Lower lobe of right lung (tissue), 2 donors: ENCODE measurements at regions not wholly inside any gene's neighbourhood (a gene's known extent, or its start where the extent isn't known, plus 50 kb on each side); places are given as distances from the start of the nearest gene placed in this dataset.
"Not testable (repeated sequence)": the region's sequence is repeated elsewhere in the genome, so short reads cannot be mapped to it uniquely, and the experiment has no call there.

Experiments used
- ATAC-seq, 2 donors: fragments of 200-7000 bp; cut with Tn5 transposase; one replicate each; pipeline ENCODE4 v1.9.1; 2020 to 2022; ENCODE audit warnings: mild to moderate bottlenecking in 2 of 2, moderate library complexity in 2 of 2
- DNase-seq: peaks from one replicate; pipeline ENCODE4 v3.0.0-alpha.2; 2020
- H3K27ac ChIP-seq: fragments of 200-600 bp; one replicate; pipeline ENCODE4 v1.8.0; 2022
- H3K27me3 ChIP-seq: fragments of 200-600 bp; one replicate; pipeline ENCODE4 v1.8.0; 2022; ENCODE audit warnings: low read depth
- H3K36me3 ChIP-seq: fragments of 200-600 bp; one replicate; pipeline ENCODE4 v1.8.0; 2022; ENCODE audit warnings: mild to moderate bottlenecking
- H3K4me1 ChIP-seq: fragments of 200-600 bp; one replicate; pipeline ENCODE4 v1.8.0; 2022
- H3K4me3 ChIP-seq: fragments of 200-600 bp; one replicate; pipeline ENCODE4 v1.8.0; 2022; ENCODE audit warnings: mild to moderate bottlenecking
- H3K9me3 ChIP-seq: fragments of 200-600 bp; one replicate; pipeline ENCODE4 v1.8.0; 2022
- intact Hi-C: fragments of 100-400 bp; cut with DNase I; formaldehyde crosslinking; loops from one replicate; pipeline ENCODE4 v1.11.0; 2022
- TF ChIP-seq, protein P1 (sequence below): fragments of 200-600 bp; IDR thresholded peaks from one replicate; pipeline ENCODE4 v1.8.0; 2022; ENCODE audit warnings: antibody characterized with exemption, mild to moderate bottlenecking
- donor health status: DM: no; HTN: yes; CAD: no; lungs with severe emphysema.

- ATAC-seq, result no peak
- intact Hi-C loops, result no loop called here
- H3K4me3 ChIP-seq, result no peak overlapping the region
Measured at GRCh38 chr10:7039859-7040258, 371.0 kb downstream of the SFMBT2 start.

DNA sequence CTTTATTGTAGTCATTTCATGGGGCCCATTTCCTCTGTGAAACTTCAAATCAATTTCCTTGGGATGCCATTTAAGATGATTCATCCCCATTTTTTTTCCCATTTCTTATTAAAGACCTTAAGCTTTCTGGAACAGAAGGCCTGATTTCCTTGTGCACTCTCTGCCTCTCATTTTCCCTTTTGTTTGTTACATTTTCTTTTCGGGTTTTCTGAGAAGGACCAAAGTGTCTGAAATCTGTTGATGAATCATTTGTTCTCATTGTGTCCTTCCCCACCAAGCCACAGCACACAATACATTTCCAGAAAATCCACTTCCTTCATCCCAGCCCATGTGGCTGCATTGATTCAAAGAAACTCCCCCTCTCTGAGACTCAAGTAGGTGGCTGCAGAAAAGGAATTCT lies 372.4 kb downstream of the SFMBT2 start:
- intact Hi-C loops, result no loop called here
- TF ChIP-seq, protein P1, sequence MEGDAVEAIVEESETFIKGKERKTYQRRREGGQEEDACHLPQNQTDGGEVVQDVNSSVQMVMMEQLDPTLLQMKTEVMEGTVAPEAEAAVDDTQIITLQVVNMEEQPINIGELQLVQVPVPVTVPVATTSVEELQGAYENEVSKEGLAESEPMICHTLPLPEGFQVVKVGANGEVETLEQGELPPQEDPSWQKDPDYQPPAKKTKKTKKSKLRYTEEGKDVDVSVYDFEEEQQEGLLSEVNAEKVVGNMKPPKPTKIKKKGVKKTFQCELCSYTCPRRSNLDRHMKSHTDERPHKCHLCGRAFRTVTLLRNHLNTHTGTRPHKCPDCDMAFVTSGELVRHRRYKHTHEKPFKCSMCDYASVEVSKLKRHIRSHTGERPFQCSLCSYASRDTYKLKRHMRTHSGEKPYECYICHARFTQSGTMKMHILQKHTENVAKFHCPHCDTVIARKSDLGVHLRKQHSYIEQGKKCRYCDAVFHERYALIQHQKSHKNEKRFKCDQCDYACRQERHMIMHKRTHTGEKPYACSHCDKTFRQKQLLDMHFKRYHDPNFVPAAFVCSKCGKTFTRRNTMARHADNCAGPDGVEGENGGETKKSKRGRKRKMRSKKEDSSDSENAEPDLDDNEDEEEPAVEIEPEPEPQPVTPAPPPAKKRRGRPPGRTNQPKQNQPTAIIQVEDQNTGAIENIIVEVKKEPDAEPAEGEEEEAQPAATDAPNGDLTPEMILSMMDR, result no peak
- Histone ChIP-seq H3K9me3 (no peaks in the 10 kb centered on the region), H3K36me3 (no peaks in the 10 kb centered on the region), H3K4me1 (no peaks in the 10 kb centered on the region), H3K27ac (no peak overlapping the region), H3K27me3 (no peaks in the 10 kb centered on the region), H3K4me3 (no peak overlapping the region)
- ATAC-seq (no peak), DNase-seq (no peak)

More at GRCh38 chr10:7039859-7040258, 371.0 kb downstream of the SFMBT2 start:
- Histone ChIP-seq H3K9me3 (no peaks in the 10 kb centered on the region), H3K4me1 (peaks cover 3% of the 10 kb centered on the region), H3K27ac (no peak overlapping the region), H3K27me3 (no peaks in the 10 kb centered on the region), H3K36me3 (no peaks in the 10 kb centered on the region)
- TF ChIP-seq, protein P1, result no peak
- no peak for DNase-seq

DNA sequence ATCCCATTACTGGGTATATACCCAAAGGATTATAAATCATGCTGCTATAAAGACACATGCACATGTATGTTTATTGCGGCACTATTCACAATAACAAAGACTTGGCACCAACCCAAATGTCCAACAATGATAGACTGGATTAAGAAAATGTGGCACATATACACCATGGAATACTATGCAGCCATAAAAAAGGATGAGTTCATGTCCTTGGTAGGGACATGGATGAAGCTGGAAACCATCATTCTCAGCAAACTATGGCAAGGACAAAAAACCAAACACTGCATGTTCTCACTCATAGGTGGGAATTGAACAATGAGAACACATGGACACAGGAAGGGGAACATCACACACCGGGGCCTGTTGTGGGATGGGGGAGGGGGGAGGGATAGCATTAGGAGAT lies 373.4 kb downstream of the SFMBT2 start:
- H3K4me3 ChIP-seq, H3K27ac ChIP-seq, H3K4me1 ChIP-seq, ATAC-seq, H3K9me3 ChIP-seq, H3K36me3 ChIP-seq, H3K27me3 ChIP-seq, intact Hi-C loops, DNase-seq: not testable (repeated sequence)

DNA sequence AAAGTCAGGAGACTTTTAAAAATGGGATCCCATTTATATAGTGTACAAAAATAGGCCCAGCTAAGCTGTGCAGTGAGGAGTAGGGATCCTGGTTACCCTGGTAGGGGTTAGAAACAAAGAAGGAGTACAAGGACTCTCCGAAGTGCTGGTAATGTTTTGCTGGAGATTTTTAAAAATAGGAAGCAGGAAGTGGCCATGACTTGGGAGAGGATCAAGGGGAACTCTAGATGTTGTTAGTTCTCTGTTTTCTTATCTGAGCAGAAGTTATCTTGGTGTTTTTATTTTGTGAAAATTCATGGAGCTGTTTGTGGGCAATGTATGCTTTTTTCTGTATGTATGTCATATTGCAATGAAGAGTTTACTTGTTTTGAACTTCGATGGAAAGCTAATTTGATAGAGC lies 373.9 kb downstream of the SFMBT2 start:
- no peaks in the 10 kb centered on the region for H3K36me3 ChIP-seq
- no peak for DNase-seq
- no peak for ATAC-seq
- TF ChIP-seq, protein P1, result no peak
- intact Hi-C loops, result no loop called here
- no peaks in the 10 kb centered on the region for H3K4me1 ChIP-seq
- no peaks in the 10 kb centered on the region for H3K9me3 ChIP-seq
- H3K4me3 ChIP-seq, result no peak overlapping the region
- H3K27me3 ChIP-seq, result no peaks in the 10 kb centered on the region
- H3K27ac ChIP-seq, result no peak overlapping the region

- ATAC-seq, result no peak
- Histone ChIP-seq H3K9me3 (no peaks in the 10 kb centered on the region), H3K27ac (no peak overlapping the region), H3K4me1 (no peaks in the 10 kb centered on the region), H3K27me3 (no peaks in the 10 kb centered on the region), H3K4me3 (no peak overlapping the region), H3K36me3 (no peaks in the 10 kb centered on the region)
- no peak for DNase-seq
- intact Hi-C loops, result no loop called here
- TF ChIP-seq, protein P1, result no peak
Measured at GRCh38 chr10:7035126-7035761, 375.6 kb downstream of the SFMBT2 start.

- intact Hi-C loops, result no loop called here
- Histone ChIP-seq H3K4me3 (no peak overlapping the region), H3K36me3 (no peaks in the 10 kb centered on the region), H3K27ac (no peak overlapping the region), H3K9me3 (no peaks in the 10 kb centered on the region), H3K27me3 (no peaks in the 10 kb centered on the region), H3K4me1 (peaks cover 6% of the 10 kb centered on the region)
- no peak for DNase-seq
- ATAC-seq, result no peak
- TF ChIP-seq, protein P1, result no peak
Measured at GRCh38 chr10:7033031-7033430, 377.8 kb downstream of the SFMBT2 start.
